NCI-H2196 (cell line): ENCODE measurements at regions not wholly inside any gene's neighbourhood (a gene's known extent, or its start where the extent isn't known, plus 50 kb on each side); places are given as distances from the start of the nearest gene placed in this dataset.

Experiments
- DNase-seq: peaks from one replicate; lab custom pipeline; 2025; ENCODE audit not compliant: unreplicated experiment; lab: John Stamatoyannopoulos, UW

- no peak for DNase-seq
These were observed 54.0 kb upstream of the GRIN3A start for GRCh38 chr9:101792475-101792874.

- DNase-seq = peak; percentile 16
These were observed 53.5 kb upstream of the GRIN3A start for GRCh38 chr9:101791938-101792337.

- no peak for DNase-seq
These were observed 53.1 kb upstream of the GRIN3A start for GRCh38 chr9:101791533-101791932.
